ENCODE measurements at regions not wholly inside any gene's neighbourhood (a gene's known extent, or its start where the extent isn't known, plus 50 kb on each side); places are given as distances from the start of the nearest gene placed in this dataset.
"Not testable (repeated sequence)": the region's sequence is repeated elsewhere in the genome, so short reads cannot be mapped to it uniquely, and the experiment has no call there.

- H3K4me3 ChIP-seq (ENCODE audit: low read depth in 1 of 2, low read length in 2 of 2), result no peak overlapping the region
- no peaks in the 10 kb centered on the region for H3K36me3 ChIP-seq (ENCODE audit: control insufficient read depth in 1 of 2, insufficient read depth in 2 of 2, low read length in 2 of 2)
Observed at GRCh38 chr6:14771016-14771415, 474.9 kb upstream of the JARID2 start.

GRCh38 chr6:14772188-14772587 is 473.7 kb upstream of the JARID2 start:
- no peaks in the 10 kb centered on the region for H3K9me3 ChIP-seq (ENCODE audit: control insufficient read depth in 1 of 2, low read length in 2 of 2)
- no peak overlapping the region for H3K9ac ChIP-seq (ENCODE audit: low read depth in 1 of 2, low read length in 2 of 2)
- no peaks in the 10 kb centered on the region for H3K27me3 ChIP-seq (ENCODE audit: control insufficient read depth in 1 of 2, insufficient read depth in 2 of 2, low read length in 2 of 2)
- no peak overlapping the region for H3K4me3 ChIP-seq (ENCODE audit: low read depth in 1 of 2, low read length in 2 of 2)
- H3K4me1 ChIP-seq (ENCODE audit: control insufficient read depth in 1 of 2, insufficient read depth in 2 of 2, low read length in 2 of 2), result no peaks in the 10 kb centered on the region
- no peak overlapping the region for H3K27ac ChIP-seq (ENCODE audit: low read depth, low read length)
- no peaks in the 10 kb centered on the region for H3K36me3 ChIP-seq (ENCODE audit: control insufficient read depth in 1 of 2, insufficient read depth in 2 of 2, low read length in 2 of 2)

More at GRCh38 chr6:14771016-14771415, 474.9 kb upstream of the JARID2 start:
- Histone ChIP-seq H3K9ac (ENCODE audit: low read depth in 1 of 2, low read length in 2 of 2) (no peak overlapping the region), H3K27me3 (ENCODE audit: control insufficient read depth in 1 of 2, insufficient read depth in 2 of 2, low read length in 2 of 2) (no peaks in the 10 kb centered on the region), H3K4me1 (ENCODE audit: control insufficient read depth in 1 of 2, insufficient read depth in 2 of 2, low read length in 2 of 2) (no peaks in the 10 kb centered on the region), H3K27ac (ENCODE audit: low read depth, low read length) (no peak overlapping the region), H3K9me3 (ENCODE audit: control insufficient read depth in 1 of 2, low read length in 2 of 2) (no peaks in the 10 kb centered on the region)

GRCh38 chr6:14775528-14775927 is 470.3 kb upstream of the JARID2 start:
- no peaks in the 10 kb centered on the region for H3K27me3 ChIP-seq (ENCODE audit: control insufficient read depth in 1 of 2, insufficient read depth in 2 of 2, low read length in 2 of 2)

DNA sequence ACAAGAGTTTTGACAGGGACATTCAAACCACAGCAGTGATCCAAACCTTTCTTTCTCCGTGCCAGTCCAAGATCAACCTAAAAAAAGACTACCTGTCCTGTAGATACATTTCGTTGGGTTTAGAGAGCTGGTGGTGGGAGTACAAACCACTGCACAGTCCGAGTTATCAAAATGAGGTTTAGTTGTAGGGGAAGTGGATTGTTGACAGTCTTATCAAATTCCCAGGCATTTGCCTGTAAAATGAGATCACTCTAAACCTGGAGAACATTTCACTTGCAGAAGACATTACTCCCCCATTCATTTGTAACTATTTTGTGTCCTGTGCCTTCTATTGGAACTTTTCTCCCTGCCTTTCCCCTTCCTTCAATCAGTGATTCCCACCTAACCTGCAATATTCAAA is 469.6 kb upstream of the JARID2 start:
- Histone ChIP-seq H3K27ac (ENCODE audit: low read depth, low read length) (no peak overlapping the region), H3K27me3 (ENCODE audit: control insufficient read depth in 1 of 2, insufficient read depth in 2 of 2, low read length in 2 of 2) (no peaks in the 10 kb centered on the region), H3K9me3 (ENCODE audit: control insufficient read depth in 1 of 2, low read length in 2 of 2) (no peaks in the 10 kb centered on the region), H3K4me3 (ENCODE audit: low read depth in 1 of 2, low read length in 2 of 2) (no peak overlapping the region), H3K36me3 (ENCODE audit: control insufficient read depth in 1 of 2, insufficient read depth in 2 of 2, low read length in 2 of 2) (no peaks in the 10 kb centered on the region), H3K9ac (ENCODE audit: low read depth in 1 of 2, low read length in 2 of 2) (no peak overlapping the region), H3K4me1 (ENCODE audit: control insufficient read depth in 1 of 2, insufficient read depth in 2 of 2, low read length in 2 of 2) (no peaks in the 10 kb centered on the region)

More at GRCh38 chr6:14775528-14775927, 470.3 kb upstream of the JARID2 start:
- no peaks in the 10 kb centered on the region for H3K9me3 ChIP-seq (ENCODE audit: control insufficient read depth in 1 of 2, low read length in 2 of 2)
- no peaks in the 10 kb centered on the region for H3K4me1 ChIP-seq (ENCODE audit: control insufficient read depth in 1 of 2, insufficient read depth in 2 of 2, low read length in 2 of 2)
- no peak overlapping the region for H3K4me3 ChIP-seq (ENCODE audit: low read depth in 1 of 2, low read length in 2 of 2)
- H3K27ac ChIP-seq (ENCODE audit: low read depth, low read length), result no peak overlapping the region
- H3K9ac ChIP-seq (ENCODE audit: low read depth in 1 of 2, low read length in 2 of 2), result no peak overlapping the region
- H3K36me3 ChIP-seq (ENCODE audit: control insufficient read depth in 1 of 2, insufficient read depth in 2 of 2, low read length in 2 of 2), result no peaks in the 10 kb centered on the region

DNA sequence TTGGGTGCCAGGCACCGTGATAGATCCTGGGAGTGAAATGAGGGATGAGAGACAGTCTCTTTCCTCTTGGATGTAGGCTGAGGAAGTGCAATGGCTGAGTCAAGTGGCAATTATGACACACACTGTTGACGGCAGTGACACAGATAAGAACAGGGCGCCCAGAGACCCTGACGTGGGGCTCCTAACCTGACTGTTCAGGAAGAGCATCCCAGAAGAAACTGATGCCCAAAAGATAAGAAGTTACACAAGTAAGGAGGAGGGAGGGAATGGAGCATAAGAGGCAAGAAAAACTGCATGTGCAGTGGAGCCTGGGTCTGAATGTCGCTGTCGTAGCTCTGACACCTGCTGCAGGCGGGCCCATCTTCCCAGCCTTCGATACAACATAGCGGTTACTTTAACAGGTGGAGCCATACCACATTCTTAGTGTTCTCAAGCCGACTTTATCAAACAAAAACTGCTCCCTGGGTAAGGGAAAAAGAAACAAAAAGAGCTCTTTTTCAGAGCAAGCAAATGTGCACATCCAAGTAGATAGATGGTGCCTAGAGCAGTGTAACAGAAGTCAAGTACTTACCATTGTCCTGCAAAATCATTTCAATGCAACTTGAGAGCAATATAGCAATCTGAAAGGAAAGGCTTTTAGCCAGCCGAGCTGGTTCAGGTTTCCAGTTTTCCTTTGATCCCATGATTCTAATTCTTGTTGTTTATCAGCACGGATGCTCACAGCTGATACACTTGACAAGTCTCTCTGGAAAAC is 463.9 kb upstream of the JARID2 start:
- H3K4me3 ChIP-seq (ENCODE audit: low read depth in 1 of 2, low read length in 2 of 2), result no peak overlapping the region

GRCh38 chr6:14782921-14783464 is 462.9 kb upstream of the JARID2 start:
- H3K9me3 ChIP-seq (ENCODE audit: control insufficient read depth in 1 of 2, low read length in 2 of 2); H3K27ac ChIP-seq (ENCODE audit: low read depth, low read length); H3K36me3 ChIP-seq (ENCODE audit: control insufficient read depth in 1 of 2, insufficient read depth in 2 of 2, low read length in 2 of 2); H3K4me3 ChIP-seq (ENCODE audit: low read depth in 1 of 2, low read length in 2 of 2); H3K9ac ChIP-seq (ENCODE audit: low read depth in 1 of 2, low read length in 2 of 2); H3K27me3 ChIP-seq (ENCODE audit: control insufficient read depth in 1 of 2, insufficient read depth in 2 of 2, low read length in 2 of 2); H3K4me1 ChIP-seq (ENCODE audit: control insufficient read depth in 1 of 2, insufficient read depth in 2 of 2, low read length in 2 of 2): not testable (repeated sequence)

More for the DNA sequence above, 463.9 kb upstream of the JARID2 start:
- no peak overlapping the region for H3K27ac ChIP-seq (ENCODE audit: low read depth, low read length)
- no peaks in the 10 kb centered on the region for H3K9me3 ChIP-seq (ENCODE audit: control insufficient read depth in 1 of 2, low read length in 2 of 2)
- H3K27me3 ChIP-seq (ENCODE audit: control insufficient read depth in 1 of 2, insufficient read depth in 2 of 2, low read length in 2 of 2), result no peaks in the 10 kb centered on the region
- no peak overlapping the region for H3K9ac ChIP-seq (ENCODE audit: low read depth in 1 of 2, low read length in 2 of 2)
- H3K36me3 ChIP-seq (ENCODE audit: control insufficient read depth in 1 of 2, insufficient read depth in 2 of 2, low read length in 2 of 2), result no peaks in the 10 kb centered on the region
- no peaks in the 10 kb centered on the region for H3K4me1 ChIP-seq (ENCODE audit: control insufficient read depth in 1 of 2, insufficient read depth in 2 of 2, low read length in 2 of 2)

DNA sequence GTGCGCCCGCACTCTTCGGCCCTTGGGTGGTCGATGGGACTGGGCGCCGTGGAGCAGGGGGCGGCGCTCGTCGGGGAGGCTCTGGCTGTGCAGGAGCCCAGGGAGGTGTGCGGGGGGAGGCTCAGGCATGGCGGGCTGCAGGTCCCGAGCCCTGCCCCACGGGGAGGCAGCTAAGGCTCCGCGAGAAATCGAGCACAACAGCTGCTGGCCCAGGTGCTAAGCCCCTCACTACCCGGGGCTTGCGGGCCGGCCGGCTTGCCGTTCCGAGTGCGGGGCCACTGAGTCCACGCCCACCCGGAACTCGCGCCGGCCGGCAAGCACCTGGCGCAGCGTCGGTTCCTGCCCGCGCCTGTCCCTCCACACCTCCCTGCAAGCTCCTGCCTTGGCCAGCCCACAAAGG is 462.3 kb upstream of the JARID2 start:
- Histone ChIP-seq H3K36me3 (ENCODE audit: control insufficient read depth in 1 of 2, insufficient read depth in 2 of 2, low read length in 2 of 2) (no peaks in the 10 kb centered on the region), H3K27me3 (ENCODE audit: control insufficient read depth in 1 of 2, insufficient read depth in 2 of 2, low read length in 2 of 2) (no peaks in the 10 kb centered on the region), H3K27ac (ENCODE audit: low read depth, low read length) (no peak overlapping the region), H3K4me3 (ENCODE audit: low read depth in 1 of 2, low read length in 2 of 2) (no peak overlapping the region), H3K9me3 (ENCODE audit: control insufficient read depth in 1 of 2, low read length in 2 of 2) (no peaks in the 10 kb centered on the region), H3K9ac (ENCODE audit: low read depth in 1 of 2, low read length in 2 of 2) (no peak overlapping the region), H3K4me1 (ENCODE audit: control insufficient read depth in 1 of 2, insufficient read depth in 2 of 2, low read length in 2 of 2) (no peaks in the 10 kb centered on the region)

DNA sequence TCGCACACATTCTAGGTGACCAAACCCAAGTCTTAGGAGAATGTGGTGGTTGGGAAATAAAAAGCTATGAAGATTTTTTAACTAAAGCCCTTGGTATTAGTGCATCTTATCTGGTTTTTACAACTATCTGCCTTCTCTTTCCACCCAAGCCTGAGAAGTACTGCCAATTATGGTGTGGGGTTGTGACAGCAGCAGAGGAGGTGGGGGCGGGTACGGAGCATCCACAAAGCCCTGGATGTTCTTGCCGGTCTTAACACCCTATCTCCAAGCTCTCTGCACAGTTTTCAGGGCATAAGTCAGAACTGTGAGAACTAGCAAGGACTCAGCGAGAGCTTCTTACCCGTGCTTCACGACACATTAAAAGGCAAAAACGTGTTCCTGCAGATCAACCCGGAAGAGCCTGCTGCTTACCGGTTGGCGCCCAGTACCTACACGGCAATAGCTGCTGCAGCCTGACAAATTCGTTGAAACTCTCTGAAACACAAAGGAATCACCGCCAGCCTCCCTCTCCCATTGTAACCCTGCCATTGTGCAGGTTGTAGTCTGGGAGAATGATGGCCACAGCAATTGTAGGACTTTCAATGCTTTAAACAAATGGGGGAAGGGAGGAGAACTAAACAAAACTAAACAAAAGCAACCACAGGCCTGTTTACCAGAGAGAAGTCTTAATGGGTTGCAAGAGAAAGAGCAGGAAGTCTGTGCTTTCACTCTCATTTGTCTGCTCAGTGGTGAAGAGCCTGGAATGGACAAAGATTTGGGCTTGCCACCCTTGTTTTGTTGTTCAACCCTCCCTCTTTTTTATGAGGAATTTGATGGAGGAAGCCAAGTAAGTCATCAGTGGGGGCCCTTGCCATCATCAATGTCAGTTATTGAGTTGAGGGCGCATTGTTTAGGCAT is 461.0 kb upstream of the JARID2 start:
- Histone ChIP-seq H3K36me3 (ENCODE audit: control insufficient read depth in 1 of 2, insufficient read depth in 2 of 2, low read length in 2 of 2) (no peaks in the 10 kb centered on the region), H3K27me3 (ENCODE audit: control insufficient read depth in 1 of 2, insufficient read depth in 2 of 2, low read length in 2 of 2) (no peaks in the 10 kb centered on the region), H3K27ac (ENCODE audit: low read depth, low read length) (no peak overlapping the region), H3K4me1 (ENCODE audit: control insufficient read depth in 1 of 2, insufficient read depth in 2 of 2, low read length in 2 of 2) (no peaks in the 10 kb centered on the region), H3K4me3 (ENCODE audit: low read depth in 1 of 2, low read length in 2 of 2) (no peak overlapping the region), H3K9me3 (ENCODE audit: control insufficient read depth in 1 of 2, low read length in 2 of 2) (no peaks in the 10 kb centered on the region), H3K9ac (ENCODE audit: low read depth in 1 of 2, low read length in 2 of 2) (no peak overlapping the region)

DNA sequence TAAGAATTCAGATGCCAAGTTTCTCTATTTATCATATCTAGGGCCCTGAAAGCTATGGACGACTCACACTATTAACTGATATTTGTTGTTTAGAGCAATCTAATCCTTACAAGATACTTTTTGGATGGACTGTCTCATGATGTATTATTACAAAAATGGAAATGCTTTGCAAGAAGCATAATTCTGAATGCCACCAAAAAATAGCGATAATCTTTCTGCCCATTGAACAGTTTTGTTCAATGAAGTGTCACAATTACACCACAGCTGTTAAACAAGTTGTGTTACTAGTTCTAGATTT is 460.4 kb upstream of the JARID2 start:
- Histone ChIP-seq H3K9ac (ENCODE audit: low read depth in 1 of 2, low read length in 2 of 2) (no peak overlapping the region), H3K27me3 (ENCODE audit: control insufficient read depth in 1 of 2, insufficient read depth in 2 of 2, low read length in 2 of 2) (no peaks in the 10 kb centered on the region), H3K4me3 (ENCODE audit: low read depth in 1 of 2, low read length in 2 of 2) (no peak overlapping the region), H3K36me3 (ENCODE audit: control insufficient read depth in 1 of 2, insufficient read depth in 2 of 2, low read length in 2 of 2) (no peaks in the 10 kb centered on the region), H3K4me1 (ENCODE audit: control insufficient read depth in 1 of 2, insufficient read depth in 2 of 2, low read length in 2 of 2) (no peaks in the 10 kb centered on the region), H3K27ac (ENCODE audit: low read depth, low read length) (no peak overlapping the region), H3K9me3 (ENCODE audit: control insufficient read depth in 1 of 2, low read length in 2 of 2) (no peaks in the 10 kb centered on the region)

DNA sequence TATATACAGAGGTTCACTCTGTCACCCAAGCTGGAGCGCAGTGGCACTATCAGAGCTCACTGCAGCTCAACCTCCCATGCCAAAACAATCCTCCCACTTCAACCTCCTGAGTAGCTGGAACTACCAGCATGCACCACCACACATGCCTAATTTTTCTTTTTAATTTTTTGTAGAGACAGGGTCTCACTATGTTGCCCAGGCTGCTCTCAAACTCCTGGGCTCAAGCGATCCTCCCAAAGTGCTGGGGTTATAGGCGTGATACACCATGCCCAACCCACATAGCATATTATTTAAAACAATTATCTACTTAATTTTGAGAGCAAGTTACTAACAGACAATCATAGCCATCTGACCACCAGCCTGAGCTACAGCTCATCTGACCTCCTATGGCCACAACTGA is 459.9 kb upstream of the JARID2 start:
- no peaks in the 10 kb centered on the region for H3K4me1 ChIP-seq (ENCODE audit: control insufficient read depth in 1 of 2, insufficient read depth in 2 of 2, low read length in 2 of 2)
- no peak overlapping the region for H3K27ac ChIP-seq (ENCODE audit: low read depth, low read length)
- no peak overlapping the region for H3K9ac ChIP-seq (ENCODE audit: low read depth in 1 of 2, low read length in 2 of 2)
- H3K9me3 ChIP-seq (ENCODE audit: control insufficient read depth in 1 of 2, low read length in 2 of 2), result no peaks in the 10 kb centered on the region
- H3K27me3 ChIP-seq (ENCODE audit: control insufficient read depth in 1 of 2, insufficient read depth in 2 of 2, low read length in 2 of 2), result no peaks in the 10 kb centered on the region
- H3K36me3 ChIP-seq (ENCODE audit: control insufficient read depth in 1 of 2, insufficient read depth in 2 of 2, low read length in 2 of 2), result no peaks in the 10 kb centered on the region
- H3K4me3 ChIP-seq (ENCODE audit: low read depth in 1 of 2, low read length in 2 of 2), result no peak overlapping the region
